GM21529 (cell line): ENCODE measurements at regions not wholly inside any gene's neighbourhood (a gene's known extent, or its start where the extent isn't known, plus 50 kb on each side); places are given as distances from the start of the nearest gene placed in this dataset.
"Not testable (repeated sequence)": the region's sequence is repeated elsewhere in the genome, so short reads cannot be mapped to it uniquely, and the experiment has no call there.

ENCODE experiments used
- ATAC-seq: cut with Tn5 transposase; IDR thresholded peaks from one replicate; pipeline ENCODE4 v1.9.1; 2021; ENCODE audit not compliant: unreplicated experiment

GRCh38 chr2:234802845-234803171 is 149.0 kb upstream of the SH3BP4 start:
- ATAC-seq = no peak

GRCh38 chr2:234802071-234802844 is 149.6 kb upstream of the SH3BP4 start:
- no peak for ATAC-seq

GRCh38 chr2:234797566-234798250 is 154.1 kb upstream of the SH3BP4 start:
- ATAC-seq = no peak

- no peak for ATAC-seq
These were observed 155.7 kb upstream of the SH3BP4 start for GRCh38 chr2:234796045-234796591.

- ATAC-seq = no peak
These were observed 156.4 kb upstream of the SH3BP4 start for GRCh38 chr2:234795272-234795920.

- ATAC-seq = no peak
These were observed 157.0 kb upstream of the SH3BP4 start for GRCh38 chr2:234794866-234795265.

- ATAC-seq = no peak
These were observed 158.5 kb upstream of the SH3BP4 start for GRCh38 chr2:234793212-234793785.

- ATAC-seq = no peak
These were observed 159.2 kb upstream of the SH3BP4 start for GRCh38 chr2:234792621-234793022.

- ATAC-seq = not testable (repeated sequence)
These were observed 159.7 kb upstream of the SH3BP4 start for GRCh38 chr2:234792096-234792495.

GRCh38 chr2:234790380-234790779 is 161.4 kb upstream of the SH3BP4 start:
- ATAC-seq = no peak

- no peak for ATAC-seq
These were observed 162.1 kb upstream of the SH3BP4 start for GRCh38 chr2:234789556-234790325.

GRCh38 chr2:234788841-234789240 is 163.0 kb upstream of the SH3BP4 start:
- ATAC-seq = no peak

- ATAC-seq = no peak
These were observed 163.4 kb upstream of the SH3BP4 start for GRCh38 chr2:234788381-234788780.

GRCh38 chr2:234787114-234787513 is 164.7 kb upstream of the SH3BP4 start:
- ATAC-seq = no peak

GRCh38 chr2:234773764-234774409 is 177.9 kb upstream of the SH3BP4 start:
- ATAC-seq = no peak

GRCh38 chr2:234773129-234773528 is 178.7 kb upstream of the SH3BP4 start:
- no peak for ATAC-seq

GRCh38 chr2:234772733-234773060 is 179.1 kb upstream of the SH3BP4 start:
- ATAC-seq = no peak

GRCh38 chr2:234771980-234772732 is 179.7 kb upstream of the SH3BP4 start:
- ATAC-seq = no peak

GRCh38 chr2:234771176-234771575 is 180.6 kb upstream of the SH3BP4 start:
- no peak for ATAC-seq

- no peak for ATAC-seq
These were observed 181.1 kb upstream of the SH3BP4 start for GRCh38 chr2:234770715-234771141.
